ENCODE measurements at regions not wholly inside any gene's neighbourhood (a gene's known extent, or its start where the extent isn't known, plus 50 kb on each side); places are given as distances from the start of the nearest gene placed in this dataset.

- 0 out of 4 replicates have a peak, but pooled peaks of 1 of the 2 experiments have one; percentile 8 for TF ChIP-seq HDAC2 (IDR thresholded peaks at IDR 0.05; ENCODE audit: borderline replicate concordance in 1 of 2, low read depth in 2 of 2, low read length in 2 of 2)
- TF ChIP-seq BACH1 (IDR thresholded peaks at IDR 0.05; ENCODE audit: low read length) = no peak
- 0 out of 3 replicates have a peak, but pooled peaks of 1 of the 2 experiments have one; percentile 41 for TF ChIP-seq POLR2A (IDR thresholded peaks at IDR 0.05; ENCODE audit: control extremely low read depth in 1 of 2, low read depth in 2 of 2, low read length in 2 of 2)
- TF ChIP-seq FOSL1 (IDR thresholded peaks at IDR 0.05; ENCODE audit: insufficient read depth, low read depth, low read length) = no peak
- TF ChIP-seq POLR2AphosphoS5 (IDR thresholded peaks at IDR 0.05; ENCODE audit: low read depth, low read length) = no peak
- no peak for TF ChIP-seq EZH2 (IDR thresholded peaks at IDR 0.05; ENCODE audit: low read depth, low read length, severe bottlenecking)
- TF ChIP-seq CHD2 (IDR thresholded peaks at IDR 0.05; ENCODE audit: low read length) = no peak
Measured at GRCh38 chr3:107429320-107430181, 52.3 kb downstream of the CCDC54 start (continued).

Measured in H1 (cell line).